ENCODE measurements at regions not wholly inside any gene's neighbourhood (a gene's known extent, or its start where the extent isn't known, plus 50 kb on each side); places are given as distances from the start of the nearest gene placed in this dataset.
"Not testable (repeated sequence)": the region's sequence is repeated elsewhere in the genome, so short reads cannot be mapped to it uniquely, and the experiment has no call there.

DNA sequence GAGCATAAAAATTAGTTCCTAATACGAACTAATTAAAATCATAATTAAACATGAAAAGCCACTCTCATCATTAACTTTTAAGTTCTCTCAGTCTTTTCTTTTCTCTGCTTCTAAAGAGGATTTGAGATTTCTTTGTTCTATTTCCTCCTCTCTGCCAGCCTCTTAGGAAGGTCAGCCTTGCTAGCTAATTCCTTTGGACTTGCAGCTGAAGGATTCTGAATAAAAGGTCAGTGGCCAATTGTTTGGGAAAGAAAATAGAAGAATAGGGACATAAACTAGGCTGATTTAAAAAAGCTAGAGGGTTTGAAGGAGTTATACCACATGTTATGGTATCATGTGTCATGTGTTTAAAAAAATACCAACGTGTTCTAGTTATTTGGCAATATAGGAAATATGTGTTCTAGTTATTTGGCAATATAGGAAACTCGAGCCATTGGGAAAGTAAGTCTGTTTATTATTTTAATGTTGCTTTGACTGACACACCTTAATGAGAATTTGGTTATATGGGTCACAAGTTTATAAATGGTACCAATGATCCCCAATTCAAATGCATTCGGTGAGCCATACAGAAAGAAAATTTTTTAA, 1668.7 kb upstream of the PCDH7 start:
- no peak for DNase-seq

DNA sequence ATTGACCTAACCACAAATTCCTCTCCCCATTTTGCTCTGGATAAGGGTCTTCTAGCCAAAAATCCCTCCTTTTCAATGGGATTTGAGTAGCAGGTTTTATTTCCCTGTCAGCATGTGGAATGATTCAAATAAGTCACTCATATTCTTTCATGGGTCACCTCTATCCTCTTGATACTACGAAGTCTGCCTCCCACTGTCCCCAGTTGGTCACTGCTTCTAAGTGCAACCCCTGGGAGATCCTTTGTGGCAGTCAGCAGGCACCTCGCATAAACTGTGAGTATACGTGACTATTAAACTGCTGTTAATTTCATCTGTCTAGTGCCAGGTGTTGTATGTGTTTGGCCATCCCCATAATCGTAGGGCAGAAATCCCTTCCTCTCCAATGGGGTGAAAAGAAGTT, 1667.9 kb upstream of the PCDH7 start:
- DNase-seq, result peak; percentile 28

DNA sequence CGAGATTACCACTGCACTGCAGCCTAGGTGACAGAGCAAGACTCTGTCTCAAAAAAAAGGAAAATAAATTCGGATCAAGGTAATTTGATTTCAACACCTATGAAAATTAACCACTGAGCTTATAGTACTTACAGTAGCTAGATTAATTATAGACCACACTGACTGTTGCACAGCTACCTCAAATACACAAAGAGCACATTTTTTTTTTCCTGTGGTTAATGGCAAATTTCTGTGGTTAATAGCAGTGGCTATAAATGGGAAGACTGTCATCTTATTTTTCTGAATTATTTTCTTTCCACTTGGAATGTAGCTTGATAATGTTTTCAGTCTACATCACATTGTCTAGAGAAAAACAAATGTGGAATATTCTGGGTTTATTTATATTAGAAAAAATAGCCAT, 1661.6 kb upstream of the PCDH7 start:
- DNase-seq, result no peak

DNA sequence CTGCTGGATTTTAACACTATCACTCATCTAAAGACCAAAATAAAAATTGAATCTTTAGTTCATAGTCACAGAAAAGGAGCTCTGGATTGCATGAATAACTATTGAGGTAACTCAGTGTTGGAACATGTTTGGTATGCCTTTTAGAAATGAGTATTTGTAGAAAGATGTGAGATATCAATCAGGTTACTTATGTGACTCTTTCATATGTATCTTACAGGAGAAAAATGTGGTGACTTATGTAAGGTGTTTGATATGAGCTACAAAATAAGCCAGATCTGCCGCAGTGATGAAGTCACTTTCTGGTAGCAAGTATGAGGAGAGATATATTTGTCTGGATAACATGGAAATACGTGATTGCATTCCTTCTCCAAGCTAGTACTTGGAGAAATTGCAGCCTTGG, 1653.3 kb upstream of the PCDH7 start:
- no peak for DNase-seq

DNA sequence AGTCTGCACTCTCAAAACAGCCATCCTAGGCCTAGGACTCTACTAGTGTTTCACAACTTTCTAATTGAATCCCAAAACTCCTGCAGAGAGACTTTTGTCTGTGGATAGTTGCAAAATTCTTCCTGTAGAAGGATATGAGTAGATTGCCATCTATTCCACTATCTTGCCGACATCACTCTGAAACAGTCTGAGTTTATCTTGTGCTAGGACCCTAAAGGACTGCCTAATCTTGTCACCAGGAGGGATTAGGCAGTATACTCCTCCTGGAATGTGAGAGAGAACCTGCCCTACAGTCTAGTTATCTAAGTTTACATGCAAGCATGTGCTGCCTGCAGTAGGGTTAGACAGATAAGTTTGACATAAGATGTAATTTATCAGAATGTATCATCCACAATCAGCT, 1646.6 kb upstream of the PCDH7 start:
- DNase-seq, result no peak

DNA sequence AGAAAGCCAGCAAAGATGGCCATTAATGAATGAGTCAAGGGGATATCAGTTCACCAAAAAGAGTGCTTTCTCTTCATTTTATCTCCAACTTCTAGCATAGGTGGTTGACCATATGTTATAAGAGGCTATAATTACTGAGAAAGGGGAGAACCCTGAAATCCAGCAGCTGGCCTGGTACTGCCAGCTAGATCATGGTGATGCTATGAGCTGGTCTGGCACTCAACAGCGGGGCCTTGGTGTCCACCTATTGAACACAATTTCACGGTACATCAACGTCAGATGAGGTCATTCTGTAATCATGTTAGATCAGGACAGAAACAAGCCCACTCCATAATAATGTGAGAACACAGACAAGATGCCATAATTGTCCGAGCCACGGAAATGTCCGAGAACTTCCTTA, 1644.8 kb upstream of the PCDH7 start:
- no peak for DNase-seq

DNA sequence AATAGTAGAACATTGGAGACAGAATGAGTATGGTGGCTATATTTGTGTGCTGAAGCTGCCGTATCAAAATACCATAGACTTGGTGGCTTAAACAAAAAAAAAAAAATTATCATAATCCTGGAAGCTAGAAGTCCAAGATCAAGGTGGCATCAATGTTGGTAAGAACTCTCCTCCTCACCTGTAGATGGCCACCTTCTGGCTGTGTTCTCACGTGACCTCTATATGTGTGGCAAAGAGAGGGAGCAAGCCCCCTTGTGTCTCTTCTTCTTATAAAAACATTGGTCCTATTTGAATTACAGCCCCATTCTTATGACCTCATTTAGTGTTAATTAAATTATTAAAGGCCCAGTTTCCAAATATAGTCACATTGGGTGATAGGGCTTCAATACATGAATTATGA, 1640.9 kb upstream of the PCDH7 start:
- peak; percentile 42 for DNase-seq

DNA sequence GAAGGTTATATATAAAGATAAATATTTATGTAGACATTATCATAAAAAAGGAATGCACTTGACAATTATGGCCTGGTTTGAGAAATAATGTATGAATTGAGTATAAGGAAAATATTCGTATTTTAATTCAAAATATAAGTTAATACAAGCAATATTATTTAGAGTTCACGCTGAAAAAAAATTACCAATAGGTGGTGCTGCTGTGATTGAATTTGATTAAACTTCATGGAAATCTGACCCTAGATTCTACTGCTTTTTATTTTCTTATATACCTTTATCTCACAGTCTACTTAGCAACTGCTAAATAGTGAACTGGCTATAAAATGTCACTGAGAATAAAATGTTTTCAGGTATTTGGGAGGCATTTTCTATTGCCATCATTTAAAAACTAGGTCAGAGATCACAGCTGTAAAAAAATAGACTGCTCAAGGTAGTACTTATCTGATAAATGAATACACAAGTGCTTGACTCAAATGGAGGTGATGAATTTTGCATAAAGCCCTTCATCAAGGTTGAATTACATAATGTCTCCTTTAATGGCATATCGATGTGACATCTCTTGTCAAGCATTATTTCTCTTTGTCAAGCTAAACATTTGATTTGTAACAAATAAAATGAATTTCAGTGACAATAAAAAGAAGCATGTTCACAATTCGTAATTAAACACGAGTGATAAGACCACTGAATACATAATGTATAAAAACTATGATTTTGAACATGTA, 1638.8 kb upstream of the PCDH7 start:
- DNase-seq, result peak; percentile 59

DNA sequence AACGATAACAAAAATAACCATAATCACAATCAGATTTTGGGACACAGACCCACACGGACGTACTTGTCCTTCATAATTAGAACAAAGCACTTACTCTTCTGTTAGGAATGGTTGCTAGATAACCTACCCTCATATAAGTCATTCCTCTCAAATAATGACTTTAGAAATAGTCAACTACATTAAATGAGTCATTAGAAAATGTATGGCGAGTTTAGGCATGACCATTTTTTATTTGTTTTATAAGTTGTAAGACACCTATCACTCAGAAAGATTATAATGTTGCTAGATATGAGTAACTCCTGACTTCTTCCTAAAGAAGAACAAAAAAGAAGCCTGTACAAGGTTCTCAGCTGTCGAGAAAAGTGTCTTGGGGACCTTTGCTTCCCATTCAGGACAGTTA, 1637.5 kb upstream of the PCDH7 start:
- no peak for DNase-seq

DNA sequence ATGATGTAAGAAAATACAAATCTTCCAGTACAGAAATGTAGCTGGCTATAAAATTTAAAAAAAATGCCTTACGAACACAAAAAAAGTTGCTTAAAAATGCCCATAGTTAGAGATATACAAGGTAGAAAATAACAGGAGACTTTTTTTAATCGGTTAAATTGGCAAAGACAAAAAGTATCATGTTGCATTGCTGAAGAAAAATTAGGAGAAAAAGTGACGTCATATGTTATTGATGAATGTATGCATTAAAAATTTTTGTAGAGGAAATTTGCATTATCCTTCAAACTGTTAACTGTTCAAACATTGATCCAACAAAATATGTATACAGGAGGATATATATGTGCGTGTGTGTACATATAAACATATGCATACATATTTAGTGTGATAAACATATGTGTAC, 1634.4 kb upstream of the PCDH7 start:
- DNase-seq, result no peak

DNA sequence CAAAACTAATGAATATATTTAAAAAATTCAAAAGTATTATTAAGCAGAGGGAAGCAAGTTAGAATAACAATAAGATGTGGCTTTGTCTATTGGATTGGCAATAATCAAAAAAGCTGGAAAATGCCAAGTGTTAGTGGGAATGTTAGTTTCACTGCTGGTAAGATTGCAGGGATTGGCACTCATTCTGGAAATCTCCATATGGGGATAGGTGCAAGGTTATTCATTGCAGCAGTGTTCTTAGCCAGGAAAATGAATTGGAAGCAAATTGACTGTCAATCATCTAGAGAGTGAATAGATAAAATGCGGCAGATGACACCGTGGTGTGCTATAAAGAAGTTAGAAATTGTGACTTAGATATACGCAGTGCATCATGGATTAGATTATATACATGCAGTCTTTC, 1615.5 kb upstream of the PCDH7 start:
- DNase-seq, result no peak

DNA sequence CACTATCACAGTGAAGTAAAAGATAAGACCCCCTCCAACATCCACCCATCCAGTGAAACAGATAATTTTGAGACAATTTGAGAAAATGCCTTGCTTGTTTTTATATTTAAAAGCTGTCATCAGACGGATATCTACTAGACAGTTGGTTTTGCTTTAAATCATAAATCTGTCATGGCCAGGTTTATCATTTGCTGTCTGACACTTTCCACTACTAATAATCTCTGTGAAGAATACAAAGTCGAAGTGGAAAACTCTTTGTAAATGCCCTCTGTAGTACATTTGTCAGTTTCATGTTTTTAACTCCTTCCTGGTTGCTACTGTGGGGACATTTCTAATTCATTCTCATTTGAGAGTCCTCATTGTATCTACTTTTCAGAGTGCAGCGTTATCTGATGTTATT, 1606.2 kb upstream of the PCDH7 start:
- no peak for DNase-seq

DNA sequence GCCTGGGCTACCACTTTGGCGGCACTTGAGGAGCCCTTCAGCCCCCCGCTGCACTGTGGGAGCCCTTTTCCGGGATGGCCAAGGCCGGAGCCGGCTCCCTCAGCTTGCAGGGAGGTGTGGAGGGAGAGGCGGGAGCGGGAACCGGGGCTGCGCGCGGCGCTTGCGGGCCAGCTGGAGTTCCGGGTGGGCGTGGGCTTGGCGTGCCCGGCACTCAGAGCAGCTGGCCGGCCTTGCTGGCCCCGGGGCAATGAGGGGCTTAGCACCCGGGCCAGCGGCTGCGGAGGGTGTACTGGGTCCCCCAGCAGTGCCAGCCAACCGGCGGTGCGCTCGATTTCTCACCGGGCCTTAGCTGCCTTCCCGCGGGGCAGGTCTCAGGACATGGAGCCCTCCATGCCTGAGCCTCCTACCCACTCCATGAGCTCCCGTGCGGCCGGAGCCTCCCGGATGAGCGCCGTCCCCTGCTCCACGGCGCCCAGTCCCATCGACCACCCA, 1602.9 kb upstream of the PCDH7 start:
- not testable (repeated sequence) for DNase-seq

DNA sequence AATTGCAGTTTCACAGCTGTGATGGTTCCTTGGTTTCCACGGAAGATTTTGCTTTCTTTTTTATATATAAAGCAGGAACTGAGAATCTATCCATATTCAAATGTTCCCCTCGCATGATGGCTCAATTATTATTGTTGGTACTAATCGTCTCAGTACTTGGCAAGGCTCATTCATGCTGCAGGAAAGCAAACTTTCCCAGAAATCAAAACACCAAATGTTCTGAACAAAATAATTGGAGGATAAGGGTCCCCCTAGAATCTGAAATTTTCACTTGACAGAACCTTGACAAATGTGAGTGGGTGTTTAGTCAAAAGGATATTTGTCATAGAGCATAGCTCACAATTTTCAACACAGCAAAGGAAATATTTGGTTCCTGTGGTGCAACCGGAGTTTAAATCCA, 1598.6 kb upstream of the PCDH7 start:
- DNase-seq, result no peak

DNA sequence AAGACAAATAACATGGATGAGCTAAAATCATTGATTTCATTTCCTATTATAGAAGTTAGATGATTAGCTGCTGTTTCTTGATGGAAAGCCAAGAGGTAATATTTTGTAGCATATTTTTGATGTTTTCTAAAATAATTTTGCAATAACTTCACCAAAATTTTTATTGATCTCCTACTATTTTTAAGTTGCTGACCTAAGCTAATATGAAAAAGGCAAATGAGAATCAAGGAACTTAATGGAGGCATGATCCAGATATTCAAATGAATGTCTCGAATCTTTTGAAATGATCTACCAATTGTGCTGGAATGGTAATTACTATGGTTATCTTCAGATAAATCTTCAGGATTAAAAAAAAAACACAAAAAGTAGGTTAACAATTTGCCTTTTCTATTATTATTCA, 1591.4 kb upstream of the PCDH7 start:
- no peak for DNase-seq

DNA sequence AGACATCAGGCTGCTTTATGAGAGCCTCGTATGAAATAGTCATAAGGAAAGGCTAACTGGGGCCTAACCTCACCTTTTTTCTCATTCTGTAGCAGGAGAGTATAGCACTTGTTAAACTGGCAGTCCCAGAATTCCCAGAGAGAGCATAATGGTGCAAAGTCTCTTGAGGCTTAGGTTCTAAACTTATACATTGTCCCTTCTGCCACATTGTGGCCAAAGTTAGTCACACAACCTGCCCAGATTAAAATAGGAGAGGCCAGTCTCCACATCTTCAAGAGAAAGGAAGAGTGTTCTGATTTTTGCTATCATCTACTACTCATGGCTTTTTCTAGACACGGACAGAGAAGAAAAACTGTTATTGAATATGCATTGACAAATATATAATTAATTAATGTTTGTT, 1588.9 kb upstream of the PCDH7 start:
- DNase-seq, result peak; percentile 26

DNA sequence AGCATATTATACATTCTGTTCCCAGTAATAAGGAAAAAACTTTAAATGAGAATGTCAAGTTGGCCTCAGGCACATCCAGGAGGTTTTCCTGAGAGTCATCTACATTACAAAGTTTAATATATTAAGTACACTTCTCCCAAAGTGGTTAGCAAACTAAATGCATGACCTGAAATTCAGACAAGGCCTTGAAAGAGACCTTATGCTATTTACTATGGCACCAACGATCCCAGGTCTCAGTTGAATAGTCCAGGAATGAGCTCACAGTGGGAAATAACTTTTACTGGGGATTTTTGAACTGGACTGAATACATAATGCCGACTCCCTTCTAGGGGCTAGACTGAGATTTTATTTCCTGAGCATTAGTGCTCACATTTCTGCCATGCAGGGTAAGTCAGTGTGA, 1577.5 kb upstream of the PCDH7 start:
- no peak for DNase-seq

DNA sequence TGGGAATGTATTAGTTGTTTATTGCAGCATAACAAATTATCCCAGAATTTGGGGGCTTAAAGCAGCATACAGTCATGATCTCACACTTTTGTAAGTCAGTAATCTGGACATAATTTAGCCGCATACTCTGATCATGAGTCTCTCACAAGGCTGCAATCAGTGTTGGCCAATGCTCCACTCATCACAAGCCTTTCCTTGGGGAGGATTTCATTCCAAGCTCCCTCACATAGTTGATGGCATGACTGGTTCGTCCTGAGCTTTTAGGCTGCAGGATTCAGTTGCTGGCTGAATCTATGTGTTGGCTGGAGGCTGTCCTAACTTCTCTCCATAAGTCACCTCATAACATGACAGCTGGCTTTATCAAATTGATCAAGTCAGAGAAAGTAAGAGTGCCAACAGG, 1568.6 kb upstream of the PCDH7 start:
- DNase-seq, result no peak

DNA sequence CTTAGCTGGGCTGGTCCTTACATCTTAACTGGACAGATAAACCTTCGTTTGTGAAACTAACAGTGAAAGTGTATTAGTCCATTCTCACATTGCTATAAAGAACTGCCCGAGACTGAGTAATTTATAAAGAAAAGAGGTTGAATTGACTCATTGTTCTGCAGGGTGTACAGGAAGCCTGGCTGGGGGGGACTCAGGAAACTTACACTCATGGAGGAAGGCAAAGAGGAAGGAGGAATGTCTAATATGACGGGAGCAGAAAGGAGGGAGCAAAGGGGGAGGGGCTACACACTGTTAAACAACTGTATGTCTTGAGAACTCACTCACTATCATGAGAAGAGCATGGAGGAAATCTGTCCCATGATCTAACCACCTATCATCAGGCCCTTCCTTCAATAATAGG, 1566.5 kb upstream of the PCDH7 start:
- DNase-seq, result no peak

DNA sequence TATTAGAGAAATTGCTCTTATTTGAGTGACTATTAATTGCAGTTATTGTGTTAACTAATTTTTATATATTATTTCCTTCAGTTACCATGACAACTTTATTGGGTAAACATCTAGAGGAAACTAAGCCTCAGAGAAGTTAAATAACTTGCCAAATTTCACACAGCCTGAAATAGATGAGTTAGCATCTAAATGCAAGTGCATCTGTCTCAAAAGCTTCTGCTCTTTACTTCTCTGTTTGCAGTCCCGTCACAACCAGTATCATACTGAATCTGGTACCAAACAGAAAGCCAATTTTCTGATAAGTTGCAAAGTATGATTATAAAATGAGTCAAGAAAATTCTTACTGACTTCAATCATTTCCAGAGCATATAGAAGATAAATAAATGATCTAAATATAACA, 1544.9 kb upstream of the PCDH7 start:
- DNase-seq, result no peak

DNA sequence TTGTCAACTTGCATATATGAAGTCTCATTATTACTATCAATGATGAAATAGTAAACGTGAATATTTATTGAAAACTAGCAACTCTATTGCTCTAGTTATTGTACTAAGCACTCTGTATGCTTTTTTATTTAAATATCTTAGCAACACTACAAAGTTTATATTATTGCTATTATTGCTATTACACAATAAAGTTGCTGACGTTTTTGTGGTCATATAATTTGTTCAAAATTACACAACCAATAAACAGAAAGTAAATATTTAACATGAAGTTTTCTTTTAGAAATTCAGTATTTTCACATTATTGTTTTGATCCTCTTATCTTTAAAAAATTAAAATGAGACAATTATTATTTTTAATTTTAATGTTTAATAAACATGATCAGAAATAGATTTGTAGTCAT, 1521.1 kb upstream of the PCDH7 start:
- DNase-seq, result no peak

DNA sequence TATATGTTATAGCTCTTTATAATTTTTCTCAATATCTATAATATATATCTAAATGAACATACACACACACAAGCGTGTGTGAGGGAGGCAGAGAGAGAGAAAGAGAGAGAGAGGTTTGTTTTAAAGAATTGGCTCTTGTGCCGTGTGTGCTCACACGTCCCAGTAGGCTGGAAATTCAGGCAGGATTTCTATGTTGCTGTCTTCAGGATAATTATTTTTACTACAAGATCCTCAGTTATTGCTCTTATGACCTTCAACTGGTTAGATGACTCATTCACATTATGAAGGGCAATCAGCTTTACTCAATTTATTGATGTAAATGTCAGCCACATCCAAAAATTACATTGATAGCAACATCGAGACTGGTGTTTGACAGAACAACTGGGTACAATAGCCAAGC, 1520.7 kb upstream of the PCDH7 start:
- no peak for DNase-seq

DNA sequence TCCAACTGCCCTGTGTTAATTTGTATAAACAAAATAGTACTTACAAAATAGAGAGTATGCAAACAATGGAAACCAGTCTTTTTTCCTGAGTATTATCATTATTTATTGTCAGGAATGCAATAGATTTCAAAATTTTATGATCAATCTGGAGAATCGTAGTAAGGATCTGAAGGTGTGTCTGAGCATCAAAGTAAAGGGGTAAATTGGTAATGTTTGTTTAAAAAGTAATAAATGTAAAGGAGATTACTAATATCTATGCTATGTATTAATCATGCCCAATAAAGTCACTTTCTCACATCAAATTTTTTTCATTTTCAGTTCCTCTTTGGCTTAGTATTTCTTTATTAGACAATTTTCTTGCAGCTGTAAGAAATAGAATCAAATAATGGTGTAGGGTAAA, 1507.1 kb upstream of the PCDH7 start:
- no peak for DNase-seq

DNA sequence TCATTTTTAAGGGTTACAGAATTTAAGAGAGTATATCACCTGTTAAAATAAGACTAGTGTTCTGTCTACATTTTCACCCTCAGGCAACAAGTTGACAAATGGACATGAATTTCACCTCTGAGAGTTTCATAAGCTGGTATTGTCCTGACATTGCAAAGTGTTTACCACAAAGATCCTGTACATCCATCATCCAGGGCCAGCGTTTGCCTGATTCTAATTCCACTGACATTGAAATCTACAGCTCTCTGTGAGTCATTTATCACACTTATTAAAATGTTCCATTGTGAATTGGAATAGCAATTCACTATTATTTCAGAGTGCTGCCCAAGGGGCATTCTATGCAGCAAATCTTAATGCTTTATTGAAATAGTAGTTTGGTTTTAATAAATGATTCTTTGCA, 1499.4 kb upstream of the PCDH7 start:
- no peak for DNase-seq

DNA sequence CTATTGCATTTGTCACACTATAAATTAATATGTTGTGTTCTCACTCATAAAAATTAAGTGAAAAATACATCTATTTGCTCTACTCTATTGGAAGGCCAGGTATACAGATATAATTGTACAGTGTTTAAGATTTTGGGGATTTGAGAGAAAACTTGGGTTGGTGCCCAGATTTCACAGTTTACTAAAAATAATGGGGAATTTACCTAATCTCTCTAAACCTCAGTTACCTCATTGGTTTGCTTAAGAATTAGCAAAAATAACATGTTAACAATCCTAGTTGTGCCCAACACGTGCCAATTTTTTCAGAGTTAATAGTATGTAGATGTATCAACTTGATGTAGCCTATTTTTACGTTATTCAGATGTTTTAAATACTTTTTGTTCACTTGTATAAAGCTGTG, 1495.3 kb upstream of the PCDH7 start:
- no peak for DNase-seq
